GM18870 (cell line): ENCODE measurements at regions not wholly inside any gene's neighbourhood (a gene's known extent, or its start where the extent isn't known, plus 50 kb on each side); places are given as distances from the start of the nearest gene placed in this dataset.
"Not testable (repeated sequence)": the region's sequence is repeated elsewhere in the genome, so short reads cannot be mapped to it uniquely, and the experiment has no call there.

ENCODE experiments used
- ATAC-seq: cut with Tn5 transposase; IDR thresholded peaks from one replicate; pipeline ENCODE4 v1.9.1; 2021; ENCODE audit warnings: moderate library complexity; ENCODE audit not compliant: unreplicated experiment

GRCh38 chr4:10388146-10388545 is 69.1 kb downstream of the ZNF518B start:
- ATAC-seq: not testable (repeated sequence)

- ATAC-seq: no peak
These were observed 71.2 kb downstream of the ZNF518B start for GRCh38 chr4:10385994-10386394.

GRCh38 chr4:10384974-10385373 is 72.3 kb downstream of the ZNF518B start:
- no peak for ATAC-seq

GRCh38 chr4:10383417-10383816 is 73.8 kb downstream of the ZNF518B start:
- no peak for ATAC-seq

- not testable (repeated sequence) for ATAC-seq
These were observed 75.1 kb downstream of the ZNF518B start for GRCh38 chr4:10382171-10382570.

GRCh38 chr4:10381146-10381545 is 76.1 kb downstream of the ZNF518B start:
- no peak for ATAC-seq

- no peak for ATAC-seq
These were observed 76.5 kb downstream of the ZNF518B start for GRCh38 chr4:10380735-10381134.

GRCh38 chr4:10371869-10372471 is 85.3 kb downstream of the ZNF518B start:
- no peak for ATAC-seq

GRCh38 chr4:10371121-10371520 is 86.1 kb downstream of the ZNF518B start:
- no peak for ATAC-seq

- no peak for ATAC-seq
These were observed 87.7 kb downstream of the ZNF518B start for GRCh38 chr4:10369517-10369916.

- no peak for ATAC-seq
These were observed 90.6 kb downstream of the ZNF518B start for GRCh38 chr4:10366628-10367027.

GRCh38 chr4:10364194-10364593 is 93.0 kb downstream of the ZNF518B start:
- ATAC-seq: no peak

GRCh38 chr4:10354746-10355145 is 102.5 kb downstream of the ZNF518B start:
- ATAC-seq: no peak

- no peak for ATAC-seq
These were observed 103.0 kb downstream of the ZNF518B start for GRCh38 chr4:10354225-10354624.

- ATAC-seq: no peak
These were observed 104.1 kb downstream of the ZNF518B start for GRCh38 chr4:10353110-10353509.

- ATAC-seq: no peak
These were observed 109.0 kb downstream of the ZNF518B start for GRCh38 chr4:10348241-10348640.

- no peak for ATAC-seq
These were observed 109.4 kb downstream of the ZNF518B start for GRCh38 chr4:10347815-10348214.

GRCh38 chr4:10347281-10347795 is 109.9 kb downstream of the ZNF518B start:
- ATAC-seq: no peak

GRCh38 chr4:10346023-10346422 is 111.2 kb downstream of the ZNF518B start:
- no peak for ATAC-seq

- ATAC-seq: no peak
These were observed 111.8 kb downstream of the ZNF518B start for GRCh38 chr4:10345381-10345784.

GRCh38 chr4:10344824-10345223 is 112.4 kb downstream of the ZNF518B start:
- ATAC-seq: no peak

GRCh38 chr4:10343656-10344055 is 113.6 kb downstream of the ZNF518B start:
- no peak for ATAC-seq

GRCh38 chr4:10342866-10343265 is 114.4 kb downstream of the ZNF518B start:
- no peak for ATAC-seq
